ENCODE measurements at regions not wholly inside any gene's neighbourhood (a gene's known extent, or its start where the extent isn't known, plus 50 kb on each side); places are given as distances from the start of the nearest gene placed in this dataset.

- H3K36me3 ChIP-seq: no peaks in the 10 kb centered on the region
- no peak for TF ChIP-seq CTCF (IDR thresholded peaks at IDR 0.05)
- ATAC-seq: no peak
- no peak overlapping the region for H3K4me3 ChIP-seq
- H3K4me1 ChIP-seq: no peaks in the 10 kb centered on the region
- no peak for DNase-seq
- no peaks in the 10 kb centered on the region for H3K9me3 ChIP-seq
- intact Hi-C loops (cut with DNase I): no loop called here
- no peaks in the 10 kb centered on the region for H3K27me3 ChIP-seq
- no peak overlapping the region for H3K27ac ChIP-seq
Observed at GRCh38 chr14:46322730-46323403, 328.7 kb downstream of the RPL10L start.

DNA sequence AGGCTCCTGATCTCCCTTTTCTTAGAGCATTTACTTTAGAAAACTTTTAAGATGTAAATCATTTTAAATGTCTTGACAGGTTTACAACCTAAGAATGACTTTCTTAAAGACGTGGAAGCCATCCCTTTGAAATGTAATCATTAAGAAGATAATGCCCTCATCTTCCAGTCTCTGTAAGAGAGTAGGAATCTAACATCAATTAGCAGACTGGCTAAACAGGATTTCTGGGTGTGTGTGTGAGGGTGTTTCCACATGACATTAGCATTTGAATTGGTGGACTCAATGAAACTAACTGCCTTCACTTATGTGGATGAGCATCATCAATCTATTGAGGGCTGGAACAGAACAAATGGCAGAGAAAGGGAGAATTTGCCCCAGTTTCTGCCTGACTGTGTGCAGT, 329.5 kb downstream of the RPL10L start:
- DNase-seq: no peak
- no peaks in the 10 kb centered on the region for H3K27me3 ChIP-seq
- no peaks in the 10 kb centered on the region for H3K36me3 ChIP-seq
- H3K9me3 ChIP-seq: no peaks in the 10 kb centered on the region
- intact Hi-C loops (cut with DNase I): no loop called here
- no peak overlapping the region for H3K4me3 ChIP-seq
- H3K27ac ChIP-seq: no peak overlapping the region
- no peak for ATAC-seq
- no peak for TF ChIP-seq CTCF (IDR thresholded peaks at IDR 0.05)
- no peaks in the 10 kb centered on the region for H3K4me1 ChIP-seq

GRCh38 chr14:46306267-46306666, 345.3 kb downstream of the RPL10L start:
- TF ChIP-seq CTCF (IDR thresholded peaks at IDR 0.05): no peak
- intact Hi-C loops (cut with DNase I): no loop called here
- DNase-seq (no peak), ATAC-seq (no peak)
- Histone ChIP-seq H3K27ac (no peak overlapping the region), H3K9me3 (no peaks in the 10 kb centered on the region), H3K27me3 (no peaks in the 10 kb centered on the region), H3K36me3 (no peaks in the 10 kb centered on the region), H3K4me1 (no peaks in the 10 kb centered on the region), H3K4me3 (no peak overlapping the region)

GRCh38 chr14:46300765-46301164, 350.8 kb downstream of the RPL10L start:
- ATAC-seq (no peak), DNase-seq (no peak)
- no peaks in the 10 kb centered on the region for H3K9me3 ChIP-seq
- H3K36me3 ChIP-seq: no peaks in the 10 kb centered on the region
- H3K27ac ChIP-seq: no peak overlapping the region
- TF ChIP-seq CTCF (IDR thresholded peaks at IDR 0.05): no peak
- no peak overlapping the region for H3K4me3 ChIP-seq
- no peaks in the 10 kb centered on the region for H3K4me1 ChIP-seq
- no peaks in the 10 kb centered on the region for H3K27me3 ChIP-seq
- intact Hi-C loops (cut with DNase I): no loop called here

DNA sequence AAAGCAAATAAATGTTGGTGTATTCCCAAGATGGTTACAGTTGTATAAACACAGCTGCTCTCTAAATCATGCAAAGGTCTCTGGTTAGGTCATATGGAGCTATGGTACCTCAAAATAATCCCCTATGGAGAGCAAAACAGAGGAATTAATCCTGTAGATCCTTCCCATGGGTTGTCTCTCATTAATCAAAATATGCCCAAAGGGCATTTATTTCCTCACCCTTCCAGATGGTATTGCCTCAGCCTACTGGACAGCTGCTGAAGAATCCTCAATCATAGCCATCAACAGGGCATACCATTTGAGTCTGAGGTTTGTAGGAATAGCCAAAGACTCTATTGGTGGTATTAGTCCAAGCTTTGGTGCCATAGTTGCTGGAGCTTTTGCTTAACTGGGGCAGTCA, 360.9 kb downstream of the RPL10L start:
- Histone ChIP-seq H3K4me1 (no peaks in the 10 kb centered on the region), H3K27me3 (no peaks in the 10 kb centered on the region), H3K27ac (no peak overlapping the region), H3K9me3 (no peaks in the 10 kb centered on the region), H3K4me3 (no peak overlapping the region), H3K36me3 (no peaks in the 10 kb centered on the region)
- no peak for TF ChIP-seq CTCF (IDR thresholded peaks at IDR 0.05)
- intact Hi-C loops (cut with DNase I): no loop called here
- ATAC-seq (no peak), DNase-seq (no peak)

DNA sequence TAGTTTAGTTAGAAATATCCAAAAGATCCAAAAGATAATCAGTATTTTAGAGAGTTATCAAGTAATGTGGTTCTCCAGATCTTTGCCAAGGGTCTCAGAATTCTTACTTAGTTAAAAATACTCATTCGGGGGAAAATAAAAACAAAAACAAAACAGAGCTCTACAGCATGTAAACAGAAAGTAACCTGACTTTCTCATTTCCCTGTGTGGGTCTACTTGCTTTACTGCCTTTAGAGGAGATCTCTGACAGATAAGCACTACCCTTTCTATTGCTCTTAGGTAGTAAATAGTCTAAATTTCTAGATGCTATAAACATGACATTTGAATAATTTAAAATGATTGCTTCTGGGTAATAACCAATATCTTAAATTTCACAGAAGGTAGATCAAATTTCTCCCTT, 371.8 kb downstream of the RPL10L start:
- no peak for TF ChIP-seq CTCF (IDR thresholded peaks at IDR 0.05)
- H3K36me3 ChIP-seq: no peaks in the 10 kb centered on the region
- no peaks in the 10 kb centered on the region for H3K4me1 ChIP-seq
- no peak for ATAC-seq
- no peaks in the 10 kb centered on the region for H3K27me3 ChIP-seq
- H3K4me3 ChIP-seq: no peak overlapping the region
- no peak overlapping the region for H3K27ac ChIP-seq
- intact Hi-C loops (cut with DNase I): no loop called here
- no peak for DNase-seq
- no peaks in the 10 kb centered on the region for H3K9me3 ChIP-seq
